ENCODE measurements at regions not wholly inside any gene's neighbourhood (a gene's known extent, or its start where the extent isn't known, plus 50 kb on each side); places are given as distances from the start of the nearest gene placed in this dataset.

GRCh38 chr6:98463038-98464000, 371.1 kb upstream of the POU3F2 start:
- Mint-ChIP-seq H3K4me1 (ENCODE audit: low read depth, unreplicated experiment) (no peaks in the 10 kb centered on the region), H3K27ac (ENCODE audit: unreplicated experiment) (no peak overlapping the region), H3K9me3 (ENCODE audit: low read depth, unreplicated experiment) (no peaks in the 10 kb centered on the region), H3K4me3 (ENCODE audit: low read depth, unreplicated experiment) (no peak overlapping the region), H3K27me3 (ENCODE audit: unreplicated experiment) (no peaks in the 10 kb centered on the region), H3K36me3 (ENCODE audit: insufficient read depth, unreplicated experiment) (no peaks in the 10 kb centered on the region)
- CTCF ChIA-PET, result no interaction called here
- no peak for TF ChIP-seq CTCF (IDR thresholded peaks at IDR 0.05; ENCODE audit: unreplicated experiment)
- no peak for DNase-seq
- BruUV-seq (replicated peaks), result no TSS peak
- intact Hi-C loops (cut with micrococcal nuclease; ENCODE audit: unreplicated experiment), result no loop called here

GRCh38 chr6:98467091-98467490, 367.3 kb upstream of the POU3F2 start:
- no peaks in the 10 kb centered on the region for H3K4me1 Mint-ChIP-seq (ENCODE audit: low read depth, unreplicated experiment)
- H3K27ac Mint-ChIP-seq (ENCODE audit: unreplicated experiment), result no peak overlapping the region
- H3K9me3 Mint-ChIP-seq (ENCODE audit: low read depth, unreplicated experiment), result no peaks in the 10 kb centered on the region
- BruUV-seq (replicated peaks), result no TSS peak
- CTCF ChIA-PET, result no interaction called here
- H3K36me3 Mint-ChIP-seq (ENCODE audit: insufficient read depth, unreplicated experiment), result no peaks in the 10 kb centered on the region
- no peaks in the 10 kb centered on the region for H3K27me3 Mint-ChIP-seq (ENCODE audit: unreplicated experiment)
- no peak for TF ChIP-seq CTCF (IDR thresholded peaks at IDR 0.05; ENCODE audit: unreplicated experiment)
- H3K4me3 Mint-ChIP-seq (ENCODE audit: low read depth, unreplicated experiment), result no peak overlapping the region
- intact Hi-C loops (cut with micrococcal nuclease; ENCODE audit: unreplicated experiment), result no loop called here
- no peak for DNase-seq

GRCh38 chr6:98467902-98468301, 366.5 kb upstream of the POU3F2 start:
- TF ChIP-seq CTCF (IDR thresholded peaks at IDR 0.05; ENCODE audit: unreplicated experiment), result no peak
- no TSS peak for BruUV-seq (replicated peaks)
- Mint-ChIP-seq H3K4me1 (ENCODE audit: low read depth, unreplicated experiment) (no peaks in the 10 kb centered on the region), H3K36me3 (ENCODE audit: insufficient read depth, unreplicated experiment) (no peaks in the 10 kb centered on the region), H3K4me3 (ENCODE audit: low read depth, unreplicated experiment) (no peak overlapping the region), H3K27ac (ENCODE audit: unreplicated experiment) (no peak overlapping the region), H3K27me3 (ENCODE audit: unreplicated experiment) (no peaks in the 10 kb centered on the region), H3K9me3 (ENCODE audit: low read depth, unreplicated experiment) (no peaks in the 10 kb centered on the region)
- DNase-seq, result no peak
- intact Hi-C loops (cut with micrococcal nuclease; ENCODE audit: unreplicated experiment), result no loop called here
- CTCF ChIA-PET, result no interaction called here

- BruUV-seq (replicated peaks), result no TSS peak
- H3K4me1 Mint-ChIP-seq (ENCODE audit: low read depth, unreplicated experiment), result no peaks in the 10 kb centered on the region
- no peak overlapping the region for H3K27ac Mint-ChIP-seq (ENCODE audit: unreplicated experiment)
- DNase-seq, result no peak
- CTCF ChIA-PET, result no interaction called here
- no peaks in the 10 kb centered on the region for H3K36me3 Mint-ChIP-seq (ENCODE audit: insufficient read depth, unreplicated experiment)
- no peak for TF ChIP-seq CTCF (IDR thresholded peaks at IDR 0.05; ENCODE audit: unreplicated experiment)
- intact Hi-C loops (cut with micrococcal nuclease; ENCODE audit: unreplicated experiment), result no loop called here
- no peaks in the 10 kb centered on the region for H3K9me3 Mint-ChIP-seq (ENCODE audit: low read depth, unreplicated experiment)
- H3K4me3 Mint-ChIP-seq (ENCODE audit: low read depth, unreplicated experiment), result no peak overlapping the region
- H3K27me3 Mint-ChIP-seq (ENCODE audit: unreplicated experiment), result no peaks in the 10 kb centered on the region
These were observed 365.2 kb upstream of the POU3F2 start for GRCh38 chr6:98469141-98469540.

Measured in Calu3 (cell line).